Activated CD4-positive, alpha-beta T cell treated with anti-CD3 and anti-CD28 coated beads, Interleukin-2, amount 50 U/mL, for 4 hours (primary cell): ENCODE measurements at regions not wholly inside any gene's neighbourhood (a gene's known extent, or its start where the extent isn't known, plus 50 kb on each side); places are given as distances from the start of the nearest gene placed in this dataset.
"Not testable (repeated sequence)": the region's sequence is repeated elsewhere in the genome, so short reads cannot be mapped to it uniquely, and the experiment has no call there.

Experiments
- DNase-seq, 2 experiments: peaks; one replicate each; pipeline ENCODE4 v3.0.0-alpha.2; 2020

DNA sequence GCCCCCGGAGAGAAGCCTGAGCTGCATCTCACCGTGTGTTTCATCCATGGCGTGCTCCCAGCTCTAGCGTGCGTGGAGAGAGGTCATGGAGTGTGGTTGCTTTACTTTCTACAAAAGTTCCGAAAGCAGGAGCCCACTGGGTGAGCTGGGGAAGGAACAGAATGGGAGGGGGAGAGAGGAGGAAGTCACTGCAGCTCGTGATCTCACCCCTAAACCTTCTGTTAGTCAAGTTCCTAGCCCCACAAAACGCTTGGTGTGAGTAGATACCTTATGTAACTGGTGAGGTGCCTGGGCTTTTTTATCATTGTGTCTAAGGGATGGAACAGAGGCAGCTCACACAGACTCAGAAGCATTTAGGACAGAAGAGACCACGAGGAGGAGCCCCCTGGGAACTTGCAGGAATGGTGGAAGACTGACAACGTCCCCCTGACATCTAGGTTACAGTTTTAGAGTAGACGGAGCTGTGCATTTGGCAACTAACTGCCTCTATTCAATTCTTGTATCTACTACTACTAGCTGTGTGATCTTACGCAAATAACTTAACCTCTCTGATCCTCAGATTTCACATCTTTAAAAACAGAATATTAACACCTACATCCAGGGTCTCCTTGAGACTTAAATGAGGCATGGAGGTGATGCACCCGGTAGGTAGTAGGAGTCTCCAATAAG, 123.3 kb downstream of the ARL4C start:
- DNase-seq = no peak

DNA sequence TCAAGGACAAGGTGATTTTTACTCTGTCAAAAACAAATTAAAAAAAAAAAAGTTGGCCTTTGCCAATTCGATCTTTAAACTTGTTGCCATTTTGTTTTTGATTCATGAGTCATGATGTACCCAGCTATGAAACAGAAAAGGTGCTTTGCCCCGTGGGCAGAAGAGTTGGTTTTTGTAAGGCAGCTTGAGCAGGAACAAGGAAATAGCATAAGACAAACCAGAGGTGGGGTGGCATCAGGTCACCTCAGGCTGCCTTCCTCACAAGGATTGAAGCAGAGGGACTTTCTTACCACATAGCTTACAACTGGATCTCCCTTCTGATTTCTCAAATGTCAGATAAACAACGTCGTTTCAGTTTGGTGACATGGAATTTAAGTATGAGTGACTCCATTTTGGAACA, 123.8 kb downstream of the ARL4C start:
- peak; percentile 24 to 26 for DNase-seq

DNA sequence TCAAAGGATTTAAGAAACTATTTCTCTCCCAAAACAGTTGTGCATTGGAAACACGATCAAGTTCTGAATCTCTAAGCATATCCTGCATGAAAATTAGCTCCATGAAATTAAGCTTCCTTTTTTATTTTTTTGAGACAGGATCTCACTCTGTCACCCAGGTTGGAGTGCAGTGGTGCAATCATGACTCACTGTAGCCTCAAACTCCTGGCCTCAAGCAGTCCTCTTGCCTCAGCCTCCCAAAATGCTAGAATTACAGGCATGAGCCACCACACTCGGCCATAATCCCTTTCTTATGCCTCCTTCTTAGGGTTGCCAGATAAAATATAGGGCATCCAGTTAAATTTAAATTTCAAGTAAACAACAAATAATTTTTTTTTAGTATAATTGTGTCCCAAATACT, 124.4 kb downstream of the ARL4C start:
- no peak for DNase-seq

DNA sequence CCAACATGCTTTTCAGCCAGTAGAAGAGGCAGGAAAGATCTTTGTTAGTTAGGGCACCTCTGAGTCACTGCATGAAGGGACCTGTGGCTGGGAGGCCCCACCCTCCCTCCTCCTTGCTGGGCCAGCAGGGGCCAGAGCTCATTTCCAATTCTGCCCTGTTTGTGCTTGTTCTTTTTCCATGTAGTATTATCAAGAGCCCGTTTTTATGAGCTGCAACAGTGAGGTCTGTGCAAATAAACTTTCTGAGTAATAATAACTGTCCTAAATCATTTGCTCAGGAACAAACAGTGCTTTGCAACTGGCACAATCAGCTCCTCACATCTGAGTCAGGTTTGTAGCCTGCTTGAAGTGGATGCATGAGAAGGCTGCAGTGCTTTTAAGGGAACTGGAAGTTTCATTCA, 128.0 kb downstream of the ARL4C start:
- peak; percentile 32 to 38 for DNase-seq

DNA sequence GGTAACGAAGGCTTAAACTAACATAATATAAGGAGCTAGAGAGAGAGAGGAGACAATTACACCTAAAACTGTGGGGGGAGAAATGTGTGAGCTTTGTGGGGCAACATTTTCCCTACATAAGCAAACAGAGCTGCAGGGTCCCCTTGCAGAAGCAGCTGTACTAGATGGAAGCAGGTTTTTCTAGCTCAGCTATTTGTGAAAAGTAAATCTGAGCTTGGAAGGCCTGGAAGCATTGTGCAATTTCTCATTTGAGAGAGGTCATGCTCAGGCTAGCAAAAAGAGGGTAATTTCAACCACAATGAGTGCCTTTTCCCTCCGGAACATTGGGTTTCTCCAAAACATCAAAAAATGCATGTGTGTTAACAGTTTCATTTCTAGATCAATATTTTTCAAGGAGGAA, 130.0 kb downstream of the ARL4C start:
- DNase-seq = no peak

DNA sequence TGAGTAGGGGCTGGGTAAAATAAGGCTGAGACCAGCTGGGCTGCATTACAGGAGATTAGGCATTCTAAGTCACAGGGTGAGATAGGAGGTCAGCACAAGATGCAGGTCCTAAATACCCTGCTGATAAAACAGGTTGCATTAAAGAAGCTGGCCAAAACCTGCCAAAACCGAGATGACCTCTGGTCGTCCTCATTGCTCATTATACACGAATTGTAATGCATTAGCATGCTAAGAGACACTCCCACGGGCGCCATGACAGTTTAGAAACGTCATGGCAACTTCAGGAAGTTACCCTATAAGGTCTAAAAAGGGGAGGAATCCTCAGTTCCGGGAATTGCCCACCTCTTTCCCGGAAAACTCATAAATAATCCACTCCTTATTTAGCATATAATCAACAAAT, 132.2 kb downstream of the ARL4C start:
- DNase-seq = no peak

DNA sequence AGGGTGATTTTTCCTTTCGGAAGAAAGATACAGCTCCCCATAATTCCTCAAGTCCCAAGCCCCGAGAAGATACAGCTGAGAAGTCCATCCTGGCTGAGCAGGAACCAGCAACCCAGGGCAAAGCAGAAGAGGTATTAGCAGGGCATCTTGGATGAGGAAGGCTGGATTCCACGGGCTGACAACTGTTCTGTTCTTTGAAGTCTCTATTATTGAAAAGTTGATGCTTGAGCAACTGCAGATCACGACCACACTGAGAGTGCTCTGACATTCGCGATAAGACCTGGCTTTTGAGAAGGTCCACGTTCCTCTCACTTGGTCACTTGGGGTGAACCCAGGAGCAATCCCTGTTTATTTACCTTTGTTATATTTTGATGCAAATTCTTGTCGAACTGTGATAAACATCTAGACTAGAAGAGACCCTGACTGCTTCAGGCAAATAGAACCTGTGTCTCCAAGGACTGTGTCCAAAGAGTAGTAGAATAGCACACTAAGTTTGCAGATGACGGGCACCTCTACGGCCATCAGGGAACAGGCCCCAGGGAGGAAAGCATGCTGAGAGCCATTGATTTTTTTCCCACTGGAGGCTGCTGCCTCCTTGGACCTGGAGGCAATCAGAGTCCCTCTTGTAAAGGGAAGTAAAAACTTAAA, 133.1 kb downstream of the ARL4C start:
- DNase-seq = no peak

DNA sequence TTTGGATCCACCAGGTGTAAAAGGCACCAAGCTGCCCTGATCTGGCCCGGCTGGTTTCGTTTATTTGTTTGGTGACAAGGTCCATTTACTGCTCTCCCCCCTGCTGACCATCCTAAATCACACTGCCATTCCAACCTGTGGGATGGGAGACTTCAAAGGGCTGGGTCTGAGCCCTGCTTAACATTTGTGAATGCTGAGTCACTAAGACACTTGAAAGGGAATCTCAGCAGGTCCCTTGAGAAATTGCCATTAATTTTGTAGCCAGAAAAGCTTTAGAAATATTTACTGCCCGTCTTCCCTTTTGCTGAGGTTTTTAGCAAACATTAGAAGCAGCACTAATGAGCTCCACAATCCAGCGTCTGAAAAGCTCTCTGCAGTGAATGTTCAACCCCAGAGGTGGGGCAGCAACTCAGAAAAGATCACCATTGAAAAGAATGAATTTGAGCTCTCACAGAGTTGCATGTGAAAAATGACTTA, 133.8 kb downstream of the ARL4C start:
- no peak for DNase-seq

DNA sequence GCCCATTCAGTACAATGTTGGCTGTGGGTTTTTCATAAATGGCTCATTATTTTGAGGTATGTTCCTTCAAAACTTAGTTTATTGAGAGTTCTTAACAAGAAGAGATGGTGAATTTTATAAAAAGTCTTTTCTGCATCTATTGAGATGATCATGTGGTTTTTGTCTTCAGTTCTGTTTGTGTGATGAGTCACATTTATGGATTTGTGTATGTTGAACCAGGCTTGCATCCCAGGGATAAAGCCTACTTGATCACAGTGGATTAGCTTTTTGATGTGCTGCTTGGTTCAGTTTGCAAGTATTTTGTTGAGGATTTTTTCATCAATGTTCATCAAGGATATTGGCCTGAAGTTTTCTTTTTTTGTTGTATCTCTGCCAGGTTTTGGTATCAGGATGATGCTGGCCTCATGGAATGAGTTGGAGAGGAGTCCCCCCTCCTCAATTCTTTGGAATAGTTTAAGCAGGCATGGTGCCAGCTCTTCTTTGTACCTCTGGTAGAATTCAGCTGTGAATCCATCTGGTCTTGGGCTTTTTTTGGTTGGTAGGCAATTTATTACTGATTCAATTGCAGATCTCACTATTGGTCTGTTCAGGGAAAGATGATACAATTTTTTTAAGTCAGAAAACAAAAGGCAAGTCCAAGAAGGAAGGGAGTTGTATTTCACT, 136.4 kb downstream of the ARL4C start:
- DNase-seq = not testable (repeated sequence)

DNA sequence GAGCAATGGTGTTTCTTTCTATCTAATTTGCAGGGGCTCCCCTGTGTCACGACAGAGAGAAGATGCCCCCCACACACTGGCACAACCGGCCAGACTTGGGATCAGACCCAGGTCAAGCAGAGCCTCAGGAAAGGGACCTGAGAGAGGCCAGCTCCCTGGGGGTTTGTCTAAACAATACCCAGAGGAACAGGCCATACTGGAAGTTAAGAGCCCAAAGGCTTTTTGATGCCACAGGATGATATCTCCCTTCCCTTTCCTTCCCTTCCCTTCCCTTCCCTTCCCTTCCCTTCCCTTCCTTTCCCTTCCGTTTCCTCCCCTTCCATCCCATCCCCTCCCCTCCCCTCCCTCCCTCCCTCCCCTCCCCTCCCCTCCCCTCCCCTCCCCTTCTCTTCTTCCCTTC, 139.2 kb downstream of the ARL4C start:
- DNase-seq = no peak

DNA sequence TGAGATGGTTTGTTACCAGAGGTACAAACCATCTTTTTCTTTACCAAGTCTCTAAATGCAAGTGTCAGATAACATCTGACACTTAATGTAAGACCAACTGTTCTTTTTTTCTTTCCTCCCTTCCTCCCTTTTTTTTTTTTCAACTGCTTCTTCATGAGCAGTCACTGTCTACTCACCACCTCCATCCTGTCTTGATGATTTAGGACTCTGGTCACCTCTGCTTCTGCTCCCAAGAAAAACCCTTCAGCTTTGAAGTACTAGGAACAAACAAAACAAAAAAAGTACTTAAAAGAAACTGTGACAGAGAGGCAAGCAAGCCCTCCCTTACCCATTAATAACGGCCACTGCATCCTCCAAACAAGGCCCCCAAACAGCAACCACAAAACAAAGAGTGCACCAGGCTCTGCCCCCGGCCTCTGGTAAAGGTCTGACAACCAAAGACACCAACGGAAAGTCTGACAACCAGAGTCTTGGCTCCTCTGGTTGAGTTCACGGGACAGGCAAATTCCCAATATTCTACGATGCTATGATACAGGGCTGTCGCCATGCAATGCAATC, 141.0 kb downstream of the ARL4C start:
- no peak for DNase-seq

DNA sequence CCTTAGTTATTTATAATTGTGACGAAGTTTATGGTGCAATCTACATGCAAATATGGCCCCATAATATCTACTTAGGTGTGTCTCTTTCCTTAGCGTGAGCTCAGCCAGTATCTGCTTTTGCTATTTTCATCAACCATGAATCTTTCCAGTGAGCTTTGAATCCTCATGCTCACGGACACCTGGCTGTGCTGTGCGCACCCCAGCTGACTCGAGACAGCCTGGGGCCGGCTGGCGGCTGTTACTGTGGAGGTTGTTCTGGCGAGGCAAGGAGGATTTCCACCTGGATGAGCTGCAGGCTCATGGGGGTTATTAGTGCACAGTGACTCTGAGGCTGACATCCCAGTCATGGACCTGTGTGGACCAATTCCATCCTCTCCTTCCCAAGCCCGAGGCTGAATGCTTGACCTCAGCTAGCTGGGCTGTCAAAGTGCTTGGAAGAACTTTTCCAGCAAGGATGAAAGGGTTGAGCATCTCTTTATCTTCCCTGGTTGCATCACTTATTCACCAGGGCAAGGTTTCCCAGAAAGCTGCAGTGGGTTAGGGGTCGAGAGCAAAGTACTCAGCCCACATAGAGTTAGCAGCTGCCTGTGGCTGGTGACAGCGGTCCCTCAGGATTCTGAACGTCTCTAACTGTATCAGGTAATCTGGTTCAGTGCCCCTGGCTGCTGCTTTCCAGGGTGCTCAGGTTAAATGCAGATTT, 141.7 kb downstream of the ARL4C start:
- DNase-seq = no peak

DNA sequence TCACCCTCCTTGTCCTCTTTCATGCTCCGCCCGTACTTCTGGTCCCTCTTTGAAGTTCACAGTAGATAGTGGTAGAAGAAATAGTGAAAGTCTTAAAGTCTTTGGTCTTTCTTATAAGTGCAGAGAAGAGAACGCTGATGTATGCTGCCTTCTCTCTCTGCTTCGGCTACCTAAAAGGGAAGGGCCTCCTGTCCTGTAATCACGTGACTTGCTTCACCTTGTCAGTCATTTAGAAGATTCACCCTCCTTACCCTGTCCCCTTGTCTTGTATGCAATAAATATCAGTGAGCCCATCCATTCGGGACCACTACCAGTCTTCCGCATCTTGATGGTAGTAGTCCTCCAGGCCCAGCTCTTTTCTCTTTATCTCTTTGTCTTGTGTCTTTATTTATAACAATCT, 144.6 kb downstream of the ARL4C start:
- no peak for DNase-seq

DNA sequence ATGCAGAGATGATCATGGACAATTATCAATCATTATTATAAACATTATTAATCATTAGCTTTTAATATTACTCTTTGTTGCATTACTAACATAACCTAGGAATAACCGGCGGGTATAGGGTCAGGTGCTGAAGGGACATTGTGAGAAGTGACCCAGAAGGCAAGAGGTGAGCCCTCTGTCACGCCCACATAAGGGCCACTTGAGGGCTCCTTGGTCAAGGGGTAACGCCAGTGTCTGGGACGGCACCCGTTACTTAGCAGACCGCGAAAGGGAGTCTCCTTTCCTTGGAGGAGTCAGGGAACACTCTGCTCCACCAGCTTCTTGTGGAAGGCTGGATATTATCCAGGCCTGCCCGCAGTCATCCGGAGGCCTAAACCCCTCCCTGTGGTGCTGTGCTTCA, 145.0 kb downstream of the ARL4C start:
- DNase-seq = not testable (repeated sequence)

DNA sequence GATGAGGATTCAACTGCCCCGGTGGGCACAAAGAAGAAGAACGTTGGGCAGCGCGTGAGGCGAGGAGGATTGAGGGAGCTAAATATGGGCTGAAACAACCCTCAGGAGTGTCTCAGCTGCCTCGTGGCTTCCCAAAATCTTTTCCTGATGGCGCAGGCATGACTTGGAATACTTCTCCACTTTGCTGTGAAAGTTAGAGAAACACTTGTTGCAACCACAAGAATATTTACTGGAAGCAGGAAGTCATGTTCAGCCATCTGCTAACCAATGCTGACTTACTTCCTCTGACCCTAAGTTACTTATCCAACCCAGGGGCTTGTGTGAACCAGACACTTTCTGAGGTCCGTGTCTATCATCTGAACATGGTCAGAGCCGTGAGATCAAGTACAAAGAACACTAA, 148.8 kb downstream of the ARL4C start:
- no peak for DNase-seq

DNA sequence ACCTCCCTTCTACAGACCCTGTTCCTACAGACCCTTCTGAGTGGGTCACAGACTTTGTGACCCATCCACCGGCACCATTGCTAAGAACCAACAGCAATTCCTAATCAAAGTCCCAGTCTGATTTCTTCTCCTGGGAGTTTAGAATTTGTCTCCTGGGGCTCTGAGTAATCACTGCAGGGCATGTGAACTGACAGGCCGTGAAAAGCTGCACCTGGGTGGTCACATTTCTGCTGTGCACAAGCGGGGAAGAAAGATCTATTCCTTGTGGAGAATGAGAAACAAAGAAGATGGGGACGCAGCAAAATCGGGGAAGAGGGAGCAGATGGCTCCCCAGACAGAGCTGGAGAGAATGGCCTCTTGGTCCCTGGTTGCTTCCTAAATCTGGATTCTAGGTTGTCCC, 151.0 kb downstream of the ARL4C start:
- DNase-seq = no peak

DNA sequence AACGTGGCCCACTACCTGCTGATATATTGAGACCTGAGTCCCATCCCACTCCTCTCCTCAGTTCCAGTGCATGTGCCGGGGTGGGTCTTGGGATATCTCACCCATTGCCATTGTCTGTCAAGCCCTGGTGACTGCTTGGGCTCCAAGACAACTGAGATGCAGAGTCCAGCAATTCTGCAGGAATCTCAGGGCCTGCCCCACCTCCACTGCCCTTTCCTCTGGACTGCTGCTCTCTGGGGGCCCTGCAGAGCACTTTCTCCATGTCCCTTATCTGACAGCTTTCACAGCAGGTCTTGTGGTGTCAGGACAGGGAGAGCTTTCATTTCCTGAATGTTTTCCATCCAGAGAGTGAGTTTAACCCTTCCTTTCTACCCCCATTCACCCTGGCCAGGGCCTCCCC, 152.9 kb downstream of the ARL4C start:
- DNase-seq = no peak

DNA sequence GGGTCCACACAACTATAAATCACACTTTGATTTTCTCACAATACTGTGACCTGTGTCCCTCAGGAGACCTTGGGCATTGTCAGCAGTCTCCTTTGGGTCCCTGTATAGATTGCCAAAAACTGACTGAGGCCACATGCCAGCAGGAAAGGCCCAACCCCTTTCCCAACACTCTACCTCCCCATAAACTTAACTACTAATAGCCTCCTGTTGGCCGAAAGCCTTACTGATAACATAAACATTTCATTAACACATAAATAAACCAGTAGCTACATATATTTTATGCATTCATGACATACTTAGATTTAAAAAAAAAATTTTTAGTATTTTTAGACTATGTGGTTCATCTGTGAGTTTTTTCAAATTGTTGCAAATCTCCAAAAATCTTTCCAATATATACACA, 153.5 kb downstream of the ARL4C start:
- DNase-seq = no peak

DNA sequence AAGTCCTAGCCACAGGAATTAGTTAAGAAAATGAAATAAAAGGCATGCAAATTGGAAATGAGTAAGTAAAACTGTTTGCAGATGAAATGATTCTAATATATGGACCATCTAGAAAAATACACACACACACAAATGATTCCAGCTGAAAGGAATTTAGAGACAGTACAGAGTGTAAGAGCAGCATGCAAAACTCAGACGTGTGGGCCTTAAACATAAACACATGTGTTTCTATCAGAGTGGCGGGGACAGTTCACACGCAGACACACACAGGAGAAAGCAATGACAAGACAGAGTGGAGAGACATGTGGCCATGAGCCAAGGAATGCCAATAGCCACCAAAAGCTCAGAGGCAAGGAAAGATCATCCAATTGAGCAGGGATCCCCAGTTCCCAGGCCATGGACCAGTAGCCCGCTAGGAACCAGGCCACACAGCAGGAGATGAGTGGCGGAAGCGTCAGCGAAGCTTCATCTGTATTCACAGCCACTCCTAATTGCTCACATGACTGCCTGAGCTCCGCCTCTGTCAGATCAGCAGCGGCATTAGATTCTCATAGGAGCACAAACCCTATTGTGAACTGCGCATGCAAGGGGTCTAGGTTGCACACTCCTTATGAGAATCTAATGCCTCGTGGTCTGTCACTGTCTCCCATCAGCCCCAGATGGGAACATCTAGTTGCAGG, 155.4 kb downstream of the ARL4C start:
- DNase-seq = no peak

DNA sequence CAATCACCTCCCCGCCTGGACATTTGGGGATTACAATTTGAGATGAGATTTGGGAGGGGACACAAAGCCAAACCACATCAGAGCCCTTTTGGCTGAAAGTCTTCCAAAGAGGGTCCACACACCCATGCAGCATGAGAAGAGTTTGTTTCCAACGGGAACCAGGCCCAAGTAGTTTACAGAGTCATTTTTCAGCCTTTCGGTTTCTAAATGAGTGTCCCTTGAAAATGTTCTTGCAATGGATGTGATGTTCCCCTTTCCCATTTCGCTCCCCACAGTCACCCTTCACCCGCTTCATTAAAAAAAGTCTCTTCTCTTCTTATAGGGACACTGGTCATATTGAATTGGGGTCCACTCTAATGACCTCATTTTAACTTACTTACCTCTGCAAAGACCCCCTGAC, 157.4 kb downstream of the ARL4C start:
- no peak for DNase-seq

DNA sequence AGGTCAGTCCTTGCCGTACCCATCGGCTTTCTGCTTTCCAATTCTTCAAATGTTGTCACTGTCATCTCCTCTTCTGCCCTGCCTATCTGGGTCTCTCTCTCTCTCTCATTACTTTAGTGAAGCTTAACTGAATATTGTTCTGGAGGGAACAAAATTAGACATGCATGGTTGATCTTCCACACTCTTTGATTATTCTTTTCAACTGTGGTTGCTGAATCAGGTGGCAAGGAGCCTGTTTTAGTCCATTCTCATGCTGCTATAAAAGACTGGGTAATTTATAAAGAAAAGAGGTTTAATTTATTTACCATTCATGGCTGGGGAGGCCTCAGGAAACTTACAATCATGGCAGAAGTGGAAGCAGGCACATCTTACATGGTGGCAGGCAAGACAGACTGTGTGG, 157.9 kb downstream of the ARL4C start:
- DNase-seq = no peak

DNA sequence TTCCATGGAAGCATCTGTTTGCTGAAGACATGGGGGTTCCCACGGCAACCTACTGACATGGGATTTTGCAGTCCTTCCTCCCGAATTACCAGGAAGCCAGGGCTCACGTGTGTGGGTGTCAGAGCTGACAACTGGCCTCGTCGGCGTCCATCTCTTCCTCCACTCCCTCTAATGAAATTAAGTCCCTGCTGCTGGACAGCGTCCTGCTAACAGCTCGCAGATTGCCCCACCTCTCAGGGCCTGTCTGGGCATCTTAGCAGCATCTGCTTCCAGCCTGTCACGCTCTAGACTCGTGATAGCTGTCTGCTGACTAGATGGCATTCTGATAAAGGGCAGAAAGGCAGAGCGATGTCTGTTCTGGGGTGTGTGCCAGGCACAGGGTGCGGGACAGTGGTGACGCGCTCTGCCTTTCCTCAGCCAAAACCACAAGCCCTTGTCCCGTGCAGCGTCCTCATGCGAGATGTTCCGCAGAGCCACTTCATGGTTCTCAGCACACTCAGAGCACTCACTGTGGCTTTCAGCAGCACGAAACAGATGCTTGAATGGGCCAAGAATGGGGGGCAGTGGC, 161.1 kb downstream of the ARL4C start:
- peak; percentile 25 to 29 for DNase-seq
